Activated gamma-delta T cell treated with anti-CD3 and anti-CD28 coated beads, Interleukin-2, amount 50 U/mL, for 16 hours (primary cell): ENCODE measurements at regions not wholly inside any gene's neighbourhood (a gene's known extent, or its start where the extent isn't known, plus 50 kb on each side); places are given as distances from the start of the nearest gene placed in this dataset.
"Not testable (repeated sequence)": the region's sequence is repeated elsewhere in the genome, so short reads cannot be mapped to it uniquely, and the experiment has no call there.

Experiments
- DNase-seq: peaks from one replicate; pipeline ENCODE4 v3.0.0-alpha.2; 2020; ENCODE audit warnings: low read depth

DNA sequence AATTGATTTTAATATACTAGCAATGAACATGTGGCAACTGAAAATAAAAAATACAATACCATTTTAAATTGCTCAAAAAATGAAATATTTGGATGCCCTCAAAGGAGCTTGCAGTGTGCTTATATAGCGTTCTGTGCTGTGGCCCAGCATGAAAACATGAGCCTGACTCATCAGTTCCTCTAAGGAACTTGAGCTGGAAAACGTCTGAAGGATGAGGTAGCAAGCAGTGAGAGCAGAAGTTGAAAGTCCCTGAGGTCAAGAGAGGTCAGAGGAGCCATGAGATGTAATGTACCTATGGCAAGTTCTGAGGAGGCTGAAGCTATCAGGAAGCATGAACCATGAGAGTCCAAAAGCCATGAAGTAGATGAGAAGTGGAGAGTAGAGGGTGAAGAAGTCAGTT, 59.7 kb downstream of the HMGB3 start:
- DNase-seq = no peak

DNA sequence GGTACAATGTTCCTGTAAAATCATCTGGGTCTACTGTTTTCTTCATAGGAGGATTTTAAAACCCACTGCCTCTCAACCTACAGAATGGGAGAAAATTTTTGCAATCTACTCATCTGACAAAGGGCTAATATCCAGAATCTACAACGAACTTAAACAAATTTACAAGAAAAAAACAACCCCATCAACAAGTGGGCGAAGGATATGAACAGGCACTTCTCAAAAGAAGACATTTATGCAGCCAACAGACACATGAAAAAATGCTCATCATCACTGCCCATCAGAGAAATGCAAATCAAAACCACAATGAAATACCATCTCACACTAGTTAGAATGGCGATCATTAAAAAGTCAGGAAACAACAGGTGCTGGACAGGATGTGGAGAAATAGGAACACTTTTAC, 83.2 kb downstream of the HMGB3 start:
- DNase-seq = not testable (repeated sequence)

DNA sequence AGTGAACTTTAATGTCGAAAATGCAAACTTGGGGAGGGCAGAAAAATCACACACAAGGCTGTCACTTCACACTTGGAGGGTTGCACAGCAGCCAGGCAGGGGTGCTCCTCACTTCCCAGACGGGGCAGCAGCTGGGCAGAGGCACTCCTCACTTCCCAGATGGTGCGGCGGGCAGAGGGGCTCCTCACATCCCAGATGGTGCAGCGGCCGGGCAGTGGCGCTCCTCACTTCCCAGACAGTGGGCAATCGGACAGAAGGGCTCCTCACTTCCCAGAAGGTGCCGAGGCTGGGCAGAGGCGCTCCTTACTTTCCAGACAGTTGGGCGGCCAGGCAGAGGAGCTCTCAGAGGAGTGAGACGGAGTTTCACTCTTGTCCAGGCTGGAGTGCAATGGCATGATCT, 90.6 kb downstream of the HMGB3 start:
- DNase-seq = no peak

DNA sequence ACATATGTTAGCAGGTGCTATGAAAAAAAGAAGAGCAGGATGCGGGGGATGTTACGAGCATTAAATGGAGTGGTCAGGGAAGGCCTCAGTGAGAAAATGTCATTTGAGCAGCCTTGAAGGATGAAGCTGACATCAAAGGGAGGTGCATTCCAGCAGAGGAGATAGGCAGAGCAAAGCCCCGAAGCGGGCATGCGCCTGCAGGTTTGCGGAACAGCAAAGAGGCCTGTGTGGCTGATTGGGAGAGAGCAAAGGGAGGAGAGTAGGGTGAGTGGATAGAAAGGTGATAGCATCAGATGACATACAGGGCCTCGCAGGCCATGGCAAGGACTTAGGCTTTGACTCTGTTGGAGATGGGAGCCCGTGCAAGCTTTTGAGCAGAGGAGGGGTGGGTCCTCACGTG, 95.4 kb upstream of the GPR50 start:
- no peak for DNase-seq

DNA sequence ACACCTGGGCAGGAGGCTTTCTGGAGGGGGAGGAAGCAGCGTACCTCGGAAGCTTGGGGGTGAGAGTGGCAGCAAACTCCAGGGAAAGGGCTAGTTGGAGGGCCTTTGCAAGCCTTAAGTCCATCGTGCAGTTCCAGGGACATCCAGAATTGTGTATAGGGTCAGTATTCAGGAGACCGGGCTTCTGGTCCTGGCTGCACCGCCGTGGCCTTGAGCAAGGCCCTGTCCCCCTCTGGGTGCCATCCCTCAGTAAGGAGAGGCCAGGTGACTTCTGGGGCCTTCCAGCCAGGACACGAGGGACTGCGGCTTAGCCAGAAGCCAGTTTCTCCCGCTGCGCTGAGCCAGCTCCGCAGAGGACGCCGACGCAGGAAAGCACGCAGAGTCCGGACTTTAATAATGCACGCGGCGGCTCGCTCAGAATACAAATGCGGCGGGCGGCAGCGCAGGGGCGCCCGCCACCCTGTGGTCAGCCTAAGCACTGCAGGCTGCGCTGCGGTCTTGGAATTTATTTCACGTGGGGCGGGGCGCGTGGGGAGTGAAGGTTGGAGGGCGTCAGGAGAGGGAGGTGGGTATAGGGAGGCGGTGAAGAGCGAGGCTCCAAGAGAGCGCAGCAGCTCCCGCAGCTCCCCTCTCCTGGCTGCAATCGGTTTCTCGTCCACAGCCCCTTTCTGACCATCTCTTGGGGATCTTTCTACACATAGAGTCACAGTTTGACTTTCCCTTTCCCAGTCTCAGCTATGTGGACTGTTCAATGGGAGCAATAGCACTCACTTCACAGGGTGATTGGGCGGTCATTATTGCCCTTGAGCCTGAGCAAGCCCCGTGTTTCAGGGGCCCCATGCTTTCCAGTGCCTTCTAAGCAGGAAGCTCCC, 94.1 kb upstream of the GPR50 start:
- peak; percentile 22 for DNase-seq

DNA sequence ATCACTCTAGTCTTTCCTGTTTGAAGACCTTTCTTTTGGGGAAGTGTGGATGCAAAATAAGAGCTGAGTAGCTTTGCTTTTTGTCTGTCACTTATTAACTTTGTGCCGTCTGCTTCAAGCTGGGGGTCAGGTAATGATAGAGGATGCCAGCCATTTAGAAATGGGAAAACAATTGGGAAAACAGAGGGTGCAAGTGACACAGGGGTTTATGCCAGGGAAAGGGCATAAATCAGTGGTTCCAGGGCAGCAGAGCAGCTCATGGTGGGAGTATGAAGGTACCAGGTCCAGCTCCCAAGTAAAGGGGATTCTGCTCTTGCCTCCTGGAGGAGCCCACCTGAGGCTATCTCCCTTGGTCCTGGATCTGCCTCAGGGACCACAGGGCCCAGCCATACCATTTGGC, 91.9 kb upstream of the GPR50 start:
- DNase-seq = no peak

DNA sequence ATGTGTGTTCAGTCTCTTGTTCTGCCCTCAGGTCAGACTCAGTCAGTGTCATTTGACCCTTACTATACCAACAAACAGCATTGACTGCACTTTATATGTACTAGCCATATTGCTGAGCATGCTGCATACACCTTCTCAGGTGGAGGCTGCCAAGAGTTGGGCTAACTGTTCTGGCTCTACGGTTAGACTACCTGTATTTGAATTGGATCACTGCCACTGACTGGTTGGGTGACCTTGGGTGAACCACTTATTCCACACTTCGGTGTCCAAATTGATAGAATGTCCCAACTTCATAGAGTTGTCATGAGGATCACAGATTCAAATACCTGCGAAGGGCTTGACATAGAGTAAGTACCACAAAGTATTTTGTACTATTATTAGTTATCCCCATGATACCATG, 91.2 kb upstream of the GPR50 start:
- DNase-seq = no peak

DNA sequence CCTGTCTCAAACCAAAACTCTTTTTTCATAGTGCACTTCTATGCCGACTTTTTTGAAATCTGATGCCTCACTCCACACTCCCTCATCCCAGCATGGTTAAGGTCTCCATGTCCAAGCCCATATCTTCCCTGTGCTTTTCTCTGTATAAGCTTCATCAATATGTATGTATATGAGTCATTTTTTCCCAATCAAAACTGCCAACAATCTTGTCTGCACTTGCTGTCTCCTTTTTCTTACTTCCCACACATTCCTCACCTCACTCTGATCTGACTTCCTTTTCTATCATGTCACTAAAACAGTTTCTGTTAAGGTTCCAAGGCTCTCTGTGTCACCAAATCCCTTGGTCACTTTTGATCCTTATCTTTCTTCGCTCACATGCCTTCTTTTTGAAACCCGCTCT, 88.2 kb upstream of the GPR50 start:
- DNase-seq = no peak

DNA sequence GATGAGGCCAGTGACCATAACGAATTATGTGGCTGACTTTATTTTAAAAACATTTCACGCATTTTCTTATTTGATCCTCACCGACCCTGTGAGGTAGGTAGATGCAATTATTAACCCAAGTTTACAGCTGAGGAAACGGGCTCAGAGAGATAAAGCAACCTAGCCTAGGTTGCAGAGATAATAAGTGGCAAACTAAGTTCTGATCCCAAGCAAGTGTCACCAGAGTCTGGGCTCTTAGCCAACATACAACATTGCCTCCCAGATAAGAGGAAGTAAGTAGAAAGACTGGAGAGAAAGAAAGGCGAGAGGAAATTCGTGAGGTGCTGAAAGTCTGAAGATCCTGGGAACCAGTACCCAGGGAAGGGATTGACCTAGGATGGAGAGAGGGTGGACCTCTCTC, 77.4 kb upstream of the GPR50 start:
- no peak for DNase-seq

DNA sequence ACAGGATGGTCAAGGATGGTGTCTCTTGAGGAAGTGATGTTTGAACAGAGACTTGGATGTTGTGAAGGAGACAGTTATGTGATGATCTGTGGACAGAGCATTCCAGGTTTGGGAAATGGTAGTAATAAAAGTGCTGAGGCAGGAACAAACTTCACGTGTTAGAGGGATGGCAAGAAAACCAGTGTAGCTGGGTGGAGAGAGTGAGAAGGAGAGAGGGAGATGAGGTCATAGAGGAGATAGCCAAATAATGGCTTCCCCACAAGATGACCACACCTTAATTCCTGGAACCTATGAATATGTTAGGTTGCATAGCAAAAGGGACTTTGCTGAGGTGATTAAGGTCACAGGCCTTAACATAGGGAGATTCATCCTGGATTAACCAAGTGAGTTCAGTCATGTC, 75.6 kb upstream of the GPR50 start:
- no peak for DNase-seq

DNA sequence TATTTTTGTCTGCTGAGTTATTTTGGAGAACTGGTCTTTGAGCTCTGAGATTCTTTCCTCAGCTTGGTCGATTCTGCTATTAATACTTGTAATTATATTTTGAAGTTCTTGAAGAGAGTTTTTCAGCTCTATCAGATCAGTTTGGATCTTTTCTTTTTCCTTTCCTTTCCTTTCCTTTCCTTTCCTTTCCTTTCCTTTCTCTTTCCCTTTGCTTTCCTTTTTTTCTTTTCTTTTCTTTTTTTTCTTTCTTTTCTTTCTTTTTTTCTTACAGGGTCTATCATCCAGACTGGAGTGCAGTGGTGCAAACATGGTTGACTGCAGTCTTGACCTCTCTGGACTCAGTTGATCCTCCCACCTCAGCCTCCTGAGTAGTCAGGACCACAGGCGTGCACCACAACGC, 63.2 kb upstream of the GPR50 start:
- not testable (repeated sequence) for DNase-seq
